Urothelium cell line (cell line): ENCODE measurements at regions not wholly inside any gene's neighbourhood (a gene's known extent, or its start where the extent isn't known, plus 50 kb on each side); places are given as distances from the start of the nearest gene placed in this dataset.

Source experiments
- DNase-seq: peaks from one replicate; pipeline ENCODE4 v3.0.0; 2011; ENCODE audit warnings: low spot score, mixed read lengths
- FAIRE-seq: peaks from 2 replicates; lab custom pipeline; 2011; peaks lifted over from hg19 to GRCh38; lab: Jason Lieb, UNC

GRCh38 chr3:459311-459670, 262.7 kb downstream of the CHL1 start:
- no peak for DNase-seq
- FAIRE-seq = no peak

GRCh38 chr3:461006-461405, 264.4 kb downstream of the CHL1 start:
- no peak for DNase-seq
- FAIRE-seq = no peak

DNA sequence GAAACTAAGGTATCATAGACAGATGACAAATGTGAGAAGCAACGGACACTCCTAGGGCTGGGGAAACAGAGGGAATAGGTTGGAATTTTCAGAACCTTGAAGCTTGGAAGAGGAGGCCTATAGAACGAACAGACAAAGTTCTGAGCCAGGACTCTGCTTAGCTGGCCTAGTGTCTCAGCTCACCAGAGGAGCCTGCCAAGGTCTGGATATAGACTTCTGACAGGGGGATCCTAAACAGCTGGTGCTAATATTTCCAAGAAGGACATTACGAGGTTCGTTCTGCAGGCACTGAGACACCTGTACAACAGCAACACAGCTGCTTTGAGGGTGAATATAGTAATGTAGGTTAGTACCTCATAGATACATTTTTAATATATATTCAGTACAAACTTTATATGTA, 266.3 kb downstream of the CHL1 start:
- FAIRE-seq = no peak
- DNase-seq = no peak

DNA sequence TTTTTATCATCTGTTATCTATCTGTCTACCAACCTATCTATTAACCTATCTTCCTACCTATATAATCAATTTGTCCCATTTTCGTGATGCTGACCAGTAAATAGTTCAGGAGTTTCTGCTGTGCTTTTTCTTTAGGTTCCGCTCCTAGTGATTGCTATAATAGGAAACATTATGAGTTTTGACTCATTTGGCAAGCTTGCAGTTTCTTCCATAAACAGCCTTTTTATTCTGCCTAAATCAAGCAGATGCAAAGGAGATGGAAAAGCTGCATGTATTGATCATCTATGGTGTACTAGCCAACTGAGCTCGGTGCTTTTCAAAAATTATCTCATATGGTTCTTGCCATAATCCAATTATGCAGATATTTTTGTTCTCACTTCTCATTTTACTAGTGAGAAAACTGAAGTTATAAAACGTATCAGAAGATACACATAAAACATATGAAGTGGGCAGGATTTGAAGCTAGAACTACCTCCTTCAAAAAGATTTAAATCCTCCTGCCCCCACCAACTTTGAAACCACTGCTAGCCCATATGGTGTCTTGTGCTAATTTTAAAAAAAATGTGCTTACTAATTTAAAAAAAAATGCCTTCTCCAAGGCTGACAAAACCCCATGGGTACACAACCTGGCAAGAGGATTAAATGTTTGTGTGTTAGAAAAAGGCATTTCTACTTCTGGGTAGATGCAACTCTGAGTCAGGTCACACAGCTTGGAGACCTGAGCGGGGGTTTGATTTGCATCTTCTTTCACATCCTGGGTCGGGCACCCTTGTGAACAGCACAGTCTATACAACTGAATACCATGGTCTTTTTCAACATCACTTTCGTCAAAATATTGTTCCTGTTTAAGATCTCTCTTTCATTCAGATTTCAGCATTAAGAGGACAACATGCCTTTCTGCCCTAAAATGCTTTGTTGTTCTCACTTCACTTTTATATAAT, 267.0 kb downstream of the CHL1 start:
- no peak for FAIRE-seq
- DNase-seq = no peak

DNA sequence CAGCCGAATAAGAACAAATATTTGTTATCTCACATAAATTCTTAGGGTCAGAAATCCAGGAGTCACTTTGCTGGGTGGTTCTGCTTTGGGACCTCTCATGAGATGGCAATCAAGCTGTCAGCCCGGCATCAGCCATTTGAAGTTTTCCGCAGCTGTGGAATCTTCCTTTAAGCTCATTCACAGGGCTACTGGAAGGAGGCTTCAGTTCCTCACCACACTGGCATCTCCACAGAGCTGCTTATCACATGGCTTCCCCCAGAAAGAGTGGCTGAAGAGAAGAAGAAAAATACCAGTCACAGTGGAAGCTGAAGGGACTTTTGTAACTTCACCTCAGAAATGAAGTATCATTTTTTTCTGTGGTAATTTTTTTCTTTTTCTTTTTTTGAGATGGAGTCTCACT, 267.7 kb downstream of the CHL1 start:
- DNase-seq (no peak), FAIRE-seq (no peak)

GRCh38 chr3:468172-468571, 271.6 kb downstream of the CHL1 start:
- FAIRE-seq (no peak), DNase-seq (peak; percentile 10)

- DNase-seq (no peak), FAIRE-seq (no peak)
Observed at GRCh38 chr3:473033-473800, 276.7 kb downstream of the CHL1 start.

DNA sequence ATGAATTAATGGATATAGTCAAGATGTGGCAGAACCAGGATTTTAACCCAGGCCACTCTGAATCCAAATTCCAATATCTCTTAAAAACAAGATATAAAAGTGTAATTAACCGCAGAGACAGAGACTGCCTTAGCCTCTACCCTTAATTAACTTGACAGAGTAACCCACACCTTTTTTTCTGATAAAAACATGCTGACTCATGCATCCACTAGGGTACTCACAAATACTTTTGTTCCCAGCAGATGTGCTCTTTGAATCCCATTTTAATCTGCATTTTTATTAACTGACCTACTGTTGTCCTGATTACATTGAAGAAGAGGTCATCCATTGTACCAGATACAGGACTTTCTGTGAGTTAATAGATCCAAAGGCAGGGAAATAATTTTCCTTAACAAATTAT, 278.3 kb downstream of the CHL1 start:
- no peak for DNase-seq
- no peak for FAIRE-seq

DNA sequence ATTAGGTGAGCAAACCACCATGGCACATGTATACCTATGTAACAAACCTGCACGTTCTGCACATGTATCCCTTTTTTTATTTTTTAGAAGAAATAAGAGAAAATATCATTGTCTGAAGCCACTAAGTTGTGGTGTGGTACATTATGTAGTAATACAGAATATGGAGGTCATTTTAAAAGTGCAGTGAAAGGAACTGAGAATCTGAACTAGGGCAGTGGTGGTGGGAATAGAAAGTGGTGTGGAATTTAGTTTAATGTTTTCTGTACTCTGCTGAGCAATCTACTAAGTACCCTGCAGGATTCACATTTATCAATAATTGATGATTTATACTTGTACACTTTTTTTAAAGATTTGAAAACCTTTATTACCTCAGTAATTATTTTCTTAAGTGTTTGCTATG, 283.5 kb downstream of the CHL1 start:
- no peak for FAIRE-seq
- DNase-seq = no peak

GRCh38 chr3:481111-481510, 284.5 kb downstream of the CHL1 start:
- DNase-seq = no peak
- FAIRE-seq = no peak

DNA sequence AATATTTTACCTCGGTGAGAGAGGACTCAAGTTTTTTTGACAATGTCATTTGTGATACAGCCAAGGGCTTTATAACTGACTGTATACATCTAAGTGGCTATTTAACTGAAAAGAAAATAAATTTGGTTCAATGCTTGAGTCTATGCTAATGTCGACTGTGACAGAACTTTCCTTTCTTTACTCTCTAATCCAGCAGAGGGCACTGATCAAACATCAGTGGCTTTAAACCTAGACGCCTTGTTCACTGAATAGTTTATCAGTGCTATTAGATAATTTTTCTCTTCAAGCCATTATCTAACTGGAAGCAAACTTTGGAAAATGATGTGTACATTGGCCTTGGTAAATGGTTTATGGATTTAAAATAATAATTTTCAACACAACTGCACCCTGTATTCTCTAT, 285.1 kb downstream of the CHL1 start:
- FAIRE-seq (no peak), DNase-seq (no peak)

GRCh38 chr3:482479-482878, 285.9 kb downstream of the CHL1 start:
- FAIRE-seq (no peak), DNase-seq (no peak)

DNA sequence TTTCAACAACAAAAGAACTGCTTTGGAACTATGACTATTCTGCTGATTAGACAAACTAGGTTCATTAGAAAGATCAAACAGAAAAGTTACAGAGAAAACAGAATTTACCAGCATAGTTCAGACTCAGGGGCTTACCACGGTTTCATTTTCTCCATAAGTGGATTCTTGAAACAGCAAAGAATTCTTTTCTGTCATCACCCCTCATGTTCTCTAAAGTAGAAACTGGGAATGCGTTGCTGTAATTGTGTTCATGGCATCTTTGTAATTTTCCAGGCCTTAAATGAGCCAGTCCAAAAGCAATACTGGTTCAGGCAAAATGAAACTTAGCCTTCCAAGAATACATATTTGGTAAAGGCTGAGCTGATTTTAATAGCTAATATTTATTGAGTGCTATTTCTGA, 287.8 kb downstream of the CHL1 start:
- no peak for DNase-seq

DNA sequence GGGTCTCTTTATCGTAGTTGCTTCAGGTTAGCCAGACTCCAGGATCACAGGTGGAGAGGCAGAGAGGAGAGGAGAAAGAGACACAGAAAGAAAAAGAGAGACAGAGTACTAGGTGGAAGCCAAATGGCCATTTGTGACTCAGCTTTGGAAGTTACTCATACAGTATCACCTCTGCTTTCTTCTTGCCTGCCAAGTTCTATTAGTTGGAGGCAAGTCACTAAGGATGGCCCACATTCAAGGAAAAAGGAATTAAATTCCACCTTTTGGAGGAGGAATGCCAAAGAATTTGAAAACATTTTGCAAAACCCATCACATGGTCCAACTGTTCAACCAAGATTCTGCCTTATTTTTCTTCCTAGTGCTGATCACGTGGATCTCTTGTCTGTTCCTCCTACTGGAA, 291.1 kb downstream of the CHL1 start:
- FAIRE-seq = no peak

More for the DNA sequence above, 287.8 kb downstream of the CHL1 start:
- FAIRE-seq = no peak

GRCh38 chr3:492586-493316, 296.2 kb downstream of the CHL1 start:
- DNase-seq (no peak), FAIRE-seq (no peak)

More for the DNA sequence above, 291.1 kb downstream of the CHL1 start:
- DNase-seq = no peak

- no peak for FAIRE-seq
- no peak for DNase-seq
Observed at GRCh38 chr3:494190-494589, 297.6 kb downstream of the CHL1 start.

GRCh38 chr3:498487-498886, 301.9 kb downstream of the CHL1 start:
- no peak for FAIRE-seq

GRCh38 chr3:499001-499761, 302.6 kb downstream of the CHL1 start:
- DNase-seq = no peak
- FAIRE-seq = no peak

More at GRCh38 chr3:498487-498886, 301.9 kb downstream of the CHL1 start:
- no peak for DNase-seq

GRCh38 chr3:502486-502885, 305.9 kb downstream of the CHL1 start:
- no peak for DNase-seq
- FAIRE-seq = no peak

DNA sequence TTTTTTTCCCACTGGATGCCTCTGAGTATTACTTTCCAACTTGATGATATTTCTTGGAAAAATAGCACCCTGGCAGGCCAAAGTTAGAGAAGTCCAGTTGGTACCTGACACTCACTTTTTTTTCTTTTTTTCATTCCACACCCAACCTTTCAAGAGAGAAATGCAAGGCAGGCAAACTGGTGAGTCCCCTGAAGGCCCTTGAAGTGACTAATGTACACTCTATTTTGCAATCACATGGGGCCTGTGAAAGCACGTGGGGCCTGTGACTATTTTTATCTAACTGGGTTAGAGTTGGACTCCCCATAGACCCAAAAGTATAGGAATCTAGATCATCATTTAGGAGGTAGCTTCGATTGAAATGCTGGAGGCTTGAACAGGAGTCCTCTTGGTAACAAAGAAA, 316.7 kb downstream of the CHL1 start:
- FAIRE-seq (no peak), DNase-seq (no peak)

DNA sequence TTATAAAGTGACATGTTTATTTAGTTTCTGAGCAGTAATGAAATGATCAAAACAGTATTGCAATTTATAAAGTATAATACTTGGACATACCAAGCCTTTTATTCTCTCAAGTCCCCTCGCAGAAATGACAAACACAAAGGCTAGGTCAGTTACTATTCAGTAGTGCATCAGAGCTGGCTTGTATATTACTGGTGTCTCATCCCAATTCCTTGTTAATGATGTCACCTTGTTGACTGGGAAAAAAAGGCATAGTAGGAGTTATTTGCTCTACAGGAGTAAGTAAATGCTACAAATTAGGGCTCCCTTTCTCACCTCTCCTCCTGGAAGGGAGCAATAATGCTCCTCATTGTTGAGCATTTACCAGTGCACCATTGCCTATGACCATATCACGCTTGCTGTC, 317.6 kb downstream of the CHL1 start:
- DNase-seq (peak; percentile 12), FAIRE-seq (no peak)
